ENCODE measurements at regions not wholly inside any gene's neighbourhood (a gene's known extent, or its start where the extent isn't known, plus 50 kb on each side); places are given as distances from the start of the nearest gene placed in this dataset.

DNA sequence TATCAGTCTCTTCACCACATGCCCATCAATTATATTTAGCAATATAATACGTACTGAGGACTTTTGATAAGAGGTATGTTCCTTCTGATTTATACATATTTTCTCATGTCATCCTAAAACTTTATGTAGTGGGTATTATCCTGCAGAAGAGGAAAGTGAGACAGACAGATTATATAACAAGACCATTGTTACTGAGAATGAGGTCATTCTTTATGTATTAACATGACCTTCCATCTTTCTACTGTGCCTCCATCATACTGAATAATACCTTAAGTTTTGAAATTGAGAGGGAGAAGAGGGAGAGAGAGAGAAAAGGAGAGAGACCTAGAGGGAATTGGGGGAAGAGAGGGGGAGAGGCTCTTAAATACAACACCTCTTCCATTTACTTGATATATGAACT lies 90.9 kb upstream of the CARMIL1 start:
- Histone ChIP-seq H3K4me2 (ENCODE audit: insufficient read depth, low read length) (no peak overlapping the region), H3K79me2 (ENCODE audit: insufficient read depth, low read length) (no peaks in the 10 kb centered on the region), H2AFZ (ENCODE audit: low read length) (no peak overlapping the region), H3K27ac (ENCODE audit: low read depth, low read length) (no peak overlapping the region), H4K20me1 (ENCODE audit: insufficient read depth, low read length) (no peaks in the 10 kb centered on the region), H3K27me3 (ENCODE audit: insufficient read depth, low read length) (no peaks in the 10 kb centered on the region), H3K9me3 (ENCODE audit: low read depth, low read length) (no peaks in the 10 kb centered on the region), H3K4me3 (ENCODE audit: insufficient read depth, low read length) (no peak overlapping the region), H3K36me3 (ENCODE audit: insufficient read depth, low read length) (no peaks in the 10 kb centered on the region), H3K4me1 (ENCODE audit: insufficient read depth, low read length) (peaks cover 12% of the 10 kb centered on the region)
- TF ChIP-seq, protein P1, sequence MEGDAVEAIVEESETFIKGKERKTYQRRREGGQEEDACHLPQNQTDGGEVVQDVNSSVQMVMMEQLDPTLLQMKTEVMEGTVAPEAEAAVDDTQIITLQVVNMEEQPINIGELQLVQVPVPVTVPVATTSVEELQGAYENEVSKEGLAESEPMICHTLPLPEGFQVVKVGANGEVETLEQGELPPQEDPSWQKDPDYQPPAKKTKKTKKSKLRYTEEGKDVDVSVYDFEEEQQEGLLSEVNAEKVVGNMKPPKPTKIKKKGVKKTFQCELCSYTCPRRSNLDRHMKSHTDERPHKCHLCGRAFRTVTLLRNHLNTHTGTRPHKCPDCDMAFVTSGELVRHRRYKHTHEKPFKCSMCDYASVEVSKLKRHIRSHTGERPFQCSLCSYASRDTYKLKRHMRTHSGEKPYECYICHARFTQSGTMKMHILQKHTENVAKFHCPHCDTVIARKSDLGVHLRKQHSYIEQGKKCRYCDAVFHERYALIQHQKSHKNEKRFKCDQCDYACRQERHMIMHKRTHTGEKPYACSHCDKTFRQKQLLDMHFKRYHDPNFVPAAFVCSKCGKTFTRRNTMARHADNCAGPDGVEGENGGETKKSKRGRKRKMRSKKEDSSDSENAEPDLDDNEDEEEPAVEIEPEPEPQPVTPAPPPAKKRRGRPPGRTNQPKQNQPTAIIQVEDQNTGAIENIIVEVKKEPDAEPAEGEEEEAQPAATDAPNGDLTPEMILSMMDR (IDR thresholded peaks at IDR 0.05; ENCODE audit: extremely low read depth, low read depth, low read length): no peak
- DNase-seq (ENCODE audit: insufficient read length, low spot score, missing footprints): no peak

DNA sequence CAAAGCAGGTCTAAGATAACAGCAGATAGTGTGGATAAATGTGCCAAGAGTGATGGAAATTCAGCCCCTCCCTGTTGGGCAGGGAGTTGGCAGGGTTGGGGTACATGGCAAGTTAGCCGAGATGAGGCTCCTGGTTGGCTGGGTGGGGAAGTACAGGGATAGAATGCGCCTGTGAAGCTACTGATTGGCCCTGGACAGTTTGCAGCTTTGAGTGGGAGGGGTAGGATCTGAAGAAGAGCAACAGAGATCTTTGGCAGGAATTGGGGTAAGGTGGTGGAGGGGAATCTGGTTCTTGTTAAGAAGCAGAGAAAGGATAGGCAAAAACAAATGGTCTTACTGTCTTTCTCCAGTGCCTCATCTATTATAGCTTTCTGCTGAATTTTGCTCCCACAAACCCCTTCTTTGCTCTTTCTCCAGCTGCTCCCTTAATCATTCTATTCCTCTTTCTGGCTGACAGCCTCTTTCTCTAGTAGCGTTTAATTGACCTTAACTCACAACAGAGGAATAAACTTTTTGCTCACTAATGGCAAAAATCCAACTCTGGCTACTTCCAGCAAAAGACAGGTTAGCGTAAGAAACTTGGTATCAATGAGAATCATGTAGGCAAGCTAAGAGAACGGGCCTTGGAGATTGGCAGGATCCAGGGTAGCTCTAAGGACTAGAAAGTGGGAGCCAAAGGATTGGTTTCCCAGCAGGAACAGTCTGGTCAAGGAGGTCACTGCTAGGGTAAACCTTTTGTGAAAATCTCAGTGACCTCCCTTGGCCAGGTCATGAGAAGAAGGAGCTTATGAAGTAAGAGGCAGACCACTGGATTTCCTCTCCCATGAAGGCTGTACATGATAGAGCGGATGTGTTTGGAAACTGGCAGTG lies 86.3 kb upstream of the CARMIL1 start:
- H3K4me1 ChIP-seq (ENCODE audit: insufficient read depth, low read length): peaks cover 33% of the 10 kb centered on the region
- no peaks in the 10 kb centered on the region for H3K9me3 ChIP-seq (ENCODE audit: low read depth, low read length)
- H2AFZ ChIP-seq (ENCODE audit: low read length): peak overlapping the region; percentile 52
- no peaks in the 10 kb centered on the region for H3K79me2 ChIP-seq (ENCODE audit: insufficient read depth, low read length)
- no peaks in the 10 kb centered on the region for H3K27me3 ChIP-seq (ENCODE audit: insufficient read depth, low read length)
- no peak for DNase-seq (ENCODE audit: insufficient read length, low spot score, missing footprints)
- peak overlapping the region; percentile 76 for H3K4me2 ChIP-seq (ENCODE audit: insufficient read depth, low read length)
- TF ChIP-seq, protein P1 (IDR thresholded peaks at IDR 0.05; ENCODE audit: extremely low read depth, low read depth, low read length): no peak
- no peaks in the 10 kb centered on the region for H3K36me3 ChIP-seq (ENCODE audit: insufficient read depth, low read length)
- no peaks in the 10 kb centered on the region for H4K20me1 ChIP-seq (ENCODE audit: insufficient read depth, low read length)
- peak overlapping the region; percentile 5 for H3K4me3 ChIP-seq (ENCODE audit: insufficient read depth, low read length)
- peak overlapping the region; percentile 97 for H3K27ac ChIP-seq (ENCODE audit: low read depth, low read length)

DNA sequence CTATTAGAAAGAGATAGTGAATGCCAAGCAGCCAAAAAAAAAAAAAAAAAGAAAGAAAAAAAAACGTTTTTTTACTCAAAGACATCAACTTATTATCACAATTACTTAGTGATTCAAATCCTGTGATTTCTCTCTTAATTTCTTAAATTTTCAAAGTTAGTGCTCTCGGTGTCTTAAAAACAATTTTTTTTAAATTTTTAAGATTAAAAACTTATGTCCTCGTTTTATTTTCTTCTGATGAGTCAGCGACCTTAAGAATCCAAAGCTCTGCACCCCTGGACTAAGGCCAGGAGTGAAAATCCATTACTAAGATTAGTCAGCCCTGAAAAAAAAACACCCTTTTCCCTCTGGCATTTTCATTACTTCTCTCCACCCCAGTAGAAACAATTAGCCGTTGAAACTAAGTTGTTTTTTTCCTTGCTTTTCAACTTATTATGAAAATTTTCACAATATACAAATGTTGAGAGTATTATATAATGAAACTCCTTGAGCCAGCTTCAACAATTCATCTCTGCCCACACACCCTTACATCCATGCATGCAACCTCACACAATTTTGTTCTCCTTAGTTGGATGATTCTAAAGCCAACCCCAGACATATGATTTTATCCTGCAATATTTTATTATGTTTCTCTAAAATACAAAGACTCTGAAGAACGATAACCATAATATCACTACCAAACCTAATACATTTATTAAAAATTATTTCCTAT lies 85.6 kb upstream of the CARMIL1 start:
- Histone ChIP-seq H3K4me1 (ENCODE audit: insufficient read depth, low read length) (peaks cover 33% of the 10 kb centered on the region), H3K4me2 (ENCODE audit: insufficient read depth, low read length) (peak overlapping the region; percentile 76), H2AFZ (ENCODE audit: low read length) (no peak overlapping the region), H3K27me3 (ENCODE audit: insufficient read depth, low read length) (no peaks in the 10 kb centered on the region), H4K20me1 (ENCODE audit: insufficient read depth, low read length) (no peaks in the 10 kb centered on the region), H3K9me3 (ENCODE audit: low read depth, low read length) (no peaks in the 10 kb centered on the region), H3K79me2 (ENCODE audit: insufficient read depth, low read length) (no peaks in the 10 kb centered on the region), H3K27ac (ENCODE audit: low read depth, low read length) (peak overlapping the region; percentile 97), H3K4me3 (ENCODE audit: insufficient read depth, low read length) (peak overlapping the region; percentile 18), H3K36me3 (ENCODE audit: insufficient read depth, low read length) (no peaks in the 10 kb centered on the region)
- no peak for DNase-seq (ENCODE audit: insufficient read length, low spot score, missing footprints)
- TF ChIP-seq, protein P1 (IDR thresholded peaks at IDR 0.05; ENCODE audit: extremely low read depth, low read depth, low read length): no peak

DNA sequence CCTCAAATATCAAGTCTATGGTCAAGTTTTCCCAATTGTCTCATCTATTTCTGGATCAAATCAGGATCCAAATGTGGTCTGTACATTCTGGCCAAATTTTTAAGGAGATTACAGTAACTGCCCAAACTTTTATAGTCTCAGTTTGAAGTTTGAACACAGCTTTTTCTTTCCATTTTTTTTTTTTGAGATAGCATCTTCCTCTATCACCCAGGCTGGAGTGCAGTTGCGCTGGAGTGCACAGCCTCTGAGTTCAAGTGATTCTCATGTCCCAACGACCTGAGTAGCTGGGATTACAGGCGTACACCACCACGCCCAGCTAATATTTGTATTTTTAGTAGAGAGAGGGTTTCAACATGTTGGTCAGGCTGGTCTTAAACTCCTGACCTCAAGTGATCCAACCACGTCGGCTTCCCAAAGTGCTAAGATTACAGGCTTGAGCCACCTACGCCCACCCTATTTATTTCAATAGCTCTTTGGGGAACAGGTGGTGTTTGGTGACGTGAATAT lies 84.9 kb upstream of the CARMIL1 start:
- Histone ChIP-seq H4K20me1 (ENCODE audit: insufficient read depth, low read length) (no peaks in the 10 kb centered on the region), H3K79me2 (ENCODE audit: insufficient read depth, low read length) (no peaks in the 10 kb centered on the region), H3K27me3 (ENCODE audit: insufficient read depth, low read length) (no peaks in the 10 kb centered on the region), H2AFZ (ENCODE audit: low read length) (peak overlapping the region; percentile 64), H3K9me3 (ENCODE audit: low read depth, low read length) (no peaks in the 10 kb centered on the region), H3K27ac (ENCODE audit: low read depth, low read length) (peak overlapping the region; percentile 97), H3K4me3 (ENCODE audit: insufficient read depth, low read length) (peak overlapping the region; percentile 18), H3K36me3 (ENCODE audit: insufficient read depth, low read length) (no peaks in the 10 kb centered on the region), H3K4me2 (ENCODE audit: insufficient read depth, low read length) (peak overlapping the region; percentile 76), H3K4me1 (ENCODE audit: insufficient read depth, low read length) (peaks cover 33% of the 10 kb centered on the region)
- no peak for DNase-seq (ENCODE audit: insufficient read length, low spot score, missing footprints)
- TF ChIP-seq, protein P1 (IDR thresholded peaks at IDR 0.05; ENCODE audit: extremely low read depth, low read depth, low read length): no peak

Data from osteoblast (primary cell).